ENCODE measurements at regions not wholly inside any gene's neighbourhood (a gene's known extent, or its start where the extent isn't known, plus 50 kb on each side); places are given as distances from the start of the nearest gene placed in this dataset.

- no peak for TF ChIP-seq CTCF (IDR thresholded peaks at IDR 0.05)
- no peak for TF ChIP-seq POLR2AphosphoS5 (IDR thresholded peaks at IDR 0.05)
Measured at GRCh38 chr2:123085484-123085883, 939.6 kb upstream of the CNTNAP5 start.

Measured in gastroesophageal sphincter (tissue), 3 donors.